ENCODE measurements at regions not wholly inside any gene's neighbourhood (a gene's known extent, or its start where the extent isn't known, plus 50 kb on each side); places are given as distances from the start of the nearest gene placed in this dataset.

GRCh38 chr12:90064852-90065801, 356.5 kb upstream of the ATP2B1 start:
- DNase-seq: peak; percentile 52

- DNase-seq: no peak
These were observed 354.2 kb upstream of the ATP2B1 start for GRCh38 chr12:90062799-90063198.

GRCh38 chr12:90061809-90062208, 353.2 kb upstream of the ATP2B1 start:
- no peak for DNase-seq

GRCh38 chr12:90060031-90060430, 351.4 kb upstream of the ATP2B1 start:
- DNase-seq: no peak

GRCh38 chr12:90058704-90059103, 350.1 kb upstream of the ATP2B1 start:
- DNase-seq: peak; percentile 37

- DNase-seq: no peak
These were observed 346.4 kb upstream of the ATP2B1 start for GRCh38 chr12:90055071-90055470.

GRCh38 chr12:90048918-90049317, 340.3 kb upstream of the ATP2B1 start:
- DNase-seq: no peak

GRCh38 chr12:90045559-90045958, 336.9 kb upstream of the ATP2B1 start:
- no peak for DNase-seq

- DNase-seq: no peak
These were observed 335.4 kb upstream of the ATP2B1 start for GRCh38 chr12:90044069-90044468.

GRCh38 chr12:90042920-90043641, 334.4 kb upstream of the ATP2B1 start:
- peak; percentile 26 for DNase-seq

GRCh38 chr12:90038289-90038688, 329.7 kb upstream of the ATP2B1 start:
- no peak for DNase-seq

- no peak for DNase-seq
These were observed 329.1 kb upstream of the ATP2B1 start for GRCh38 chr12:90037740-90038139.

- DNase-seq: no peak
These were observed 328.0 kb upstream of the ATP2B1 start for GRCh38 chr12:90036637-90037036.

- DNase-seq: no peak
These were observed 322.1 kb upstream of the ATP2B1 start for GRCh38 chr12:90030726-90031125.

- no peak for DNase-seq
These were observed 320.7 kb upstream of the ATP2B1 start for GRCh38 chr12:90029317-90029716.

- no peak for DNase-seq
These were observed 320.0 kb upstream of the ATP2B1 start for GRCh38 chr12:90028635-90029051.

GRCh38 chr12:90027889-90028634, 319.4 kb upstream of the ATP2B1 start:
- no peak for DNase-seq

GRCh38 chr12:90027041-90027440, 318.4 kb upstream of the ATP2B1 start:
- DNase-seq: no peak

- DNase-seq: no peak
These were observed 317.9 kb upstream of the ATP2B1 start for GRCh38 chr12:90026516-90026915.

GRCh38 chr12:90024262-90024661, 315.6 kb upstream of the ATP2B1 start:
- DNase-seq: peak; percentile 8

GRCh38 chr12:90023207-90023900, 314.7 kb upstream of the ATP2B1 start:
- no peak for DNase-seq

- DNase-seq: no peak
These were observed 313.3 kb upstream of the ATP2B1 start for GRCh38 chr12:90021795-90022440.

Measured in eye (tissue), 1 donor.